ENCODE measurements at regions not wholly inside any gene's neighbourhood (a gene's known extent, or its start where the extent isn't known, plus 50 kb on each side); places are given as distances from the start of the nearest gene placed in this dataset.

GRCh38 chr2:175330195-175330594 is 148.7 kb upstream of the ATP5MC3 start:
- TF ChIP-seq CTCF (IDR thresholded peaks at IDR 0.05) (no peak), POLR2A (IDR thresholded peaks at IDR 0.05) (no peak), EP300 (IDR thresholded peaks at IDR 0.05) (no peak), POLR2AphosphoS5 (IDR thresholded peaks at IDR 0.05) (no peak)
